ENCODE measurements at regions not wholly inside any gene's neighbourhood (a gene's known extent, or its start where the extent isn't known, plus 50 kb on each side); places are given as distances from the start of the nearest gene placed in this dataset.

GRCh38 chr13:85590231-85590931, 208.8 kb downstream of the SLITRK6 start:
- Histone ChIP-seq H3K27me3 (replicated peaks in 1 of 2; ENCODE audit: control insufficient read depth in 2 of 2, insufficient read depth in 2 of 2, low read length in 1 of 2) (no peaks in the 10 kb centered on the region), H3K4me2 (ENCODE audit: control insufficient read depth, insufficient read depth) (no peak overlapping the region), H3K27ac (ENCODE audit: control insufficient read depth, insufficient read depth) (no peak overlapping the region), H2AFZ (ENCODE audit: control insufficient read depth, low read depth, low read length) (no peak overlapping the region), H3K9ac (ENCODE audit: control insufficient read depth, insufficient read depth, low read length) (no peak overlapping the region), H3K9me3 (replicated peaks; ENCODE audit: control insufficient read depth, insufficient read depth, low read length) (no peaks in the 10 kb centered on the region), H3K79me2 (ENCODE audit: control insufficient read depth, insufficient read depth, low read length) (no peaks in the 10 kb centered on the region), H3K4me3 (no peak overlapping the region), H4K20me1 (ENCODE audit: control insufficient read depth, insufficient read depth) (no peaks in the 10 kb centered on the region), H3K4me1 (ENCODE audit: control insufficient read depth, insufficient read depth, low read length) (no peaks in the 10 kb centered on the region), H3K36me3 (ENCODE audit: control insufficient read depth in 2 of 2, insufficient read depth in 2 of 2, low read length in 1 of 2) (no peaks in the 10 kb centered on the region)
- intact Hi-C loops (cut with micrococcal nuclease; ENCODE audit: unreplicated experiment) (no loop called here), in situ Hi-C loops (cut with MboI) (no loop called here)
- DNase-seq (ENCODE audit: low read depth, low spot score) (no peak), FAIRE-seq (no peak), ATAC-seq (no peak)
- TF ChIP-seq IKZF1 (conservative IDR thresholded peaks at IDR 0.05) (no peak), KDM1A (IDR thresholded peaks at IDR 0.05; ENCODE audit: borderline replicate concordance) (no peak), EP300 (IDR thresholded peaks at IDR 0.05; ENCODE audit: borderline replicate concordance in 1 of 2, control insufficient read depth in 1 of 2, low read depth in 2 of 2, low read length in 2 of 2) (no peak), USF2 (IDR thresholded peaks at IDR 0.05; ENCODE audit: borderline replicate concordance, low read depth, low read length) (no peak), KAT2A (conservative IDR thresholded peaks at IDR 0.05; ENCODE audit: control insufficient read depth, low read depth, low read length) (no peak), BCL11A (IDR thresholded peaks at IDR 0.05; ENCODE audit: low read depth, low read length) (no peak), NFYA (IDR thresholded peaks at IDR 0.05; ENCODE audit: borderline replicate concordance, low read depth, low read length) (no peak), ATF7 (IDR thresholded peaks at IDR 0.05; ENCODE audit: low read depth) (no peak), ESRRA (IDR thresholded peaks at IDR 0.05; ENCODE audit: low read length) (no peak), BRCA1 (IDR thresholded peaks at IDR 0.05; ENCODE audit: low read depth, low read length) (no peak), ELK1 (IDR thresholded peaks at IDR 0.05; ENCODE audit: low read depth, low read length) (no peak)
- TF ChIP-seq, protein P1, sequence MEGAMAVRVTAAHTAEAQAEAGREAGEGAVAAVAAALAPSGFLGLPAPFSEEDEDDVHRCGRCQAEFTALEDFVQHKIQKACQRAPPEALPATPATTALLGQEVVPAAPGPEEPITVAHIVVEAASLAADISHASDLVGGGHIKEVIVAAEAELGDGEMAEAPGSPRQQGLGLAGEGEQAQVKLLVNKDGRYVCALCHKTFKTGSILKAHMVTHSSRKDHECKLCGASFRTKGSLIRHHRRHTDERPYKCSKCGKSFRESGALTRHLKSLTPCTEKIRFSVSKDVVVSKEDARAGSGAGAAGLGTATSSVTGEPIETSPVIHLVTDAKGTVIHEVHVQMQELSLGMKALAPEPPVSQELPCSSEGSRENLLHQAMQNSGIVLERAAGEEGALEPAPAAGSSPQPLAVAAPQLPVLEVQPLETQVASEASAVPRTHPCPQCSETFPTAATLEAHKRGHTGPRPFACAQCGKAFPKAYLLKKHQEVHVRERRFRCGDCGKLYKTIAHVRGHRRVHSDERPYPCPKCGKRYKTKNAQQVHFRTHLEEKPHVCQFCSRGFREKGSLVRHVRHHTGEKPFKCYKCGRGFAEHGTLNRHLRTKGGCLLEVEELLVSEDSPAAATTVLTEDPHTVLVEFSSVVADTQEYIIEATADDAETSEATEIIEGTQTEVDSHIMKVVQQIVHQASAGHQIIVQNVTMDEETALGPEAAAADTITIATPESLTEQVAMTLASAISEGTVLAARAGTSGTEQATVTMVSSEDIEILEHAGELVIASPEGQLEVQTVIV (IDR thresholded peaks at IDR 0.05; ENCODE audit: borderline replicate concordance, partially characterized antibody): no peak
- BruUV-seq (replicated peaks): no TSS peak
- RAD21 ChIA-PET (ENCODE audit: unreplicated experiment): no interaction called here
- CTCF ChIA-PET: interaction anchor here (0.6 kb wide), 1 partner anchor 747 kb away, joined by 3 read pairs; no protein-coding TSS in a partner anchor
- 3% methylated on average over 2 of the region's 2 CpGs for WGBS (ENCODE audit: insufficient coverage, insufficient replicate concordance, low lambda C conversion rate, missing lambda C conversion rate)
- POLR2A ChIA-PET: no interaction called here
- SMC1A ChIA-PET (ENCODE audit: uncharacterized antibody, unreplicated experiment): no interaction called here
